ENCODE measurements at regions not wholly inside any gene's neighbourhood (a gene's known extent, or its start where the extent isn't known, plus 50 kb on each side); places are given as distances from the start of the nearest gene placed in this dataset.

DNA sequence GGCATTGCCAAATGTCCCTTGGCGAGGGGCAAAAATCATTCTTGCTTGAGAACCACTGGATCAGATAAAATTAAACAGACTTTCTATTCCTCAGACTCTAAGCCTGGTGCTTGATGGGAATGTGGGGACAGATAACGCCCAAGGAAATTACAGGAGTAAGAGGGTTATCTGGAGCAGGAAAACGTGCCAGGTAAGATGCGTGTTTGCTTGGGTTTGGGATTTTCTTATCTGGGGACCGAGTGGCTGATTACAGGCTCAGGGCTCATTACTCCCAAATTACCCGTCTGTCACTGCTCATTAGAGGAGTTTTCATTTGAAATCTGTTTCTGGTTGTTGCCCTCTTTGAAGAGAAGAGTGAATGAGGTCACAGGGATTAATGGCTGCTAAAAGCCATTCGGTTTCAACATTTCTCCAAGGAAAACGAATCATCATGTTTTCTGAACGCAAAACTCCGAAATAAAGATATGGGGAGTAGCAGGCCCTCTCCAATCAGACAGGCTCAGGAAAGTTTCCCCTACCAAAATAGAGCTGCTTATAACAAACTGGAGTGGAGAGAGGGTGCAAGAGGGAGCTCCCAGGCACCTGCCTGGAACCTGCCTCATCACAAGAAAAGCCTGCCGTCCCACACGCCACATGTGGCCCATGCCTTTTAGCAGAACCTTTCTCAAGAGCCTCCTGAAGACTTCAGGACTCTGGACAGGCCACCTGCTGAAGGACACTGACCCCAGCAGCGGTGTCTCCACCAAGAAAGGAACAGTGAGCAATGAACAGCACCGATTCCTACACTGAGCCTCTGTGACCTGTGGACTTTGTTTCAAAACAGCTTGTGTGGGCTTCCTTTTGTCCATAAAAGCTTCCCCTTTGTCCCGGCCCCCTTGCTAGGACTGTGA is 136.4 kb downstream of the ICE1 start (continued):
- TF ChIP-seq POLR2AphosphoS5 (IDR thresholded peaks at IDR 0.05; ENCODE audit: low read depth, low read length) (no peak), CBX8 (IDR thresholded peaks at IDR 0.05; ENCODE audit: borderline replicate concordance, low read depth, low read length) (no peak), CHD2 (IDR thresholded peaks at IDR 0.05; ENCODE audit: low read length) (no peak), RBBP5 (IDR thresholded peaks at IDR 0.05; ENCODE audit: borderline replicate concordance, low read depth, low read length) (no peak), TAF7 (optimal IDR thresholded peaks at IDR 0.05; ENCODE audit: borderline replicate concordance, low read depth, low read length) (no peak), SIX5 (IDR thresholded peaks at IDR 0.05; ENCODE audit: low read depth, low read length) (no peak), RNF2 (IDR thresholded peaks at IDR 0.05; ENCODE audit: borderline replicate concordance, low read depth, low read length, missing control alignments, poor library complexity, severe bottlenecking) (no peak), YY1 (IDR thresholded peaks at IDR 0.05; ENCODE audit: low read depth, low read length) (no peak), RXRA (IDR thresholded peaks at IDR 0.05; ENCODE audit: insufficient read depth, low read depth, low read length) (no peak)
- TF ChIP-seq, protein P1, sequence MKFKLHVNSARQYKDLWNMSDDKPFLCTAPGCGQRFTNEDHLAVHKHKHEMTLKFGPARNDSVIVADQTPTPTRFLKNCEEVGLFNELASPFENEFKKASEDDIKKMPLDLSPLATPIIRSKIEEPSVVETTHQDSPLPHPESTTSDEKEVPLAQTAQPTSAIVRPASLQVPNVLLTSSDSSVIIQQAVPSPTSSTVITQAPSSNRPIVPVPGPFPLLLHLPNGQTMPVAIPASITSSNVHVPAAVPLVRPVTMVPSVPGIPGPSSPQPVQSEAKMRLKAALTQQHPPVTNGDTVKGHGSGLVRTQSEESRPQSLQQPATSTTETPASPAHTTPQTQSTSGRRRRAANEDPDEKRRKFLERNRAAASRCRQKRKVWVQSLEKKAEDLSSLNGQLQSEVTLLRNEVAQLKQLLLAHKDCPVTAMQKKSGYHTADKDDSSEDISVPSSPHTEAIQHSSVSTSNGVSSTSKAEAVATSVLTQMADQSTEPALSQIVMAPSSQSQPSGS (IDR thresholded peaks at IDR 0.05; ENCODE audit: low read length) = no peak

Measured in H1 (cell line).